HG02798 (cell line): ENCODE measurements at regions not wholly inside any gene's neighbourhood (a gene's known extent, or its start where the extent isn't known, plus 50 kb on each side); places are given as distances from the start of the nearest gene placed in this dataset.
A peak's percentile ranks its signal among the peaks of the same experiment; 100 is the strongest.
"Not testable (repeated sequence)": the region's sequence is repeated elsewhere in the genome, so short reads cannot be mapped to it uniquely, and the experiment has no call there.

ENCODE experiments used
- ATAC-seq: cut with Tn5 transposase; IDR thresholded peaks from one replicate; pipeline ENCODE4 v1.9.1; 2021; ENCODE audit warnings: mild to moderate bottlenecking; ENCODE audit not compliant: unreplicated experiment, poor library complexity

- not testable (repeated sequence) for ATAC-seq
These were observed 76.5 kb upstream of the LINC00632 start for GRCh38 chrX:140633105-140633504.

- no peak for ATAC-seq
These were observed 101.4 kb upstream of the LINC00632 start for GRCh38 chrX:140608111-140608510.

GRCh38 chrX:140602140-140602539 is 97.3 kb upstream of the SOX3 start:
- ATAC-seq = no peak

- ATAC-seq = no peak
These were observed 95.0 kb upstream of the SOX3 start for GRCh38 chrX:140599851-140600250.

GRCh38 chrX:140589657-140590056 is 84.8 kb upstream of the SOX3 start:
- ATAC-seq = no peak

- no peak for ATAC-seq
These were observed 82.1 kb upstream of the SOX3 start for GRCh38 chrX:140586951-140587350.

GRCh38 chrX:140580478-140580877 is 75.6 kb upstream of the SOX3 start:
- no peak for ATAC-seq

- ATAC-seq = peak; percentile 66
These were observed 67.9 kb upstream of the SOX3 start for GRCh38 chrX:140572724-140573123.

- ATAC-seq = no peak
These were observed 59.0 kb upstream of the SOX3 start for GRCh38 chrX:140563893-140564292.
